ENCODE measurements at regions not wholly inside any gene's neighbourhood (a gene's known extent, or its start where the extent isn't known, plus 50 kb on each side); places are given as distances from the start of the nearest gene placed in this dataset.

GRCh38 chr5:86411596-86411995 lies 206.1 kb upstream of the COX7C start:
- no peak overlapping the region for H2AFZ ChIP-seq (ENCODE audit: low read length)
- no peaks in the 10 kb centered on the region for H4K20me1 ChIP-seq (ENCODE audit: insufficient read depth, low read length, poor library complexity, severe bottlenecking)
- H3K4me2 ChIP-seq (ENCODE audit: low read depth, low read length, poor library complexity, severe bottlenecking), result no peak overlapping the region
- TF ChIP-seq CTCF (conservative IDR thresholded peaks at IDR 0.05; ENCODE audit: low read length), result no peak
- no peak for TF ChIP-seq EZH2phosphoT487 (IDR thresholded peaks at IDR 0.05; ENCODE audit: borderline replicate concordance)
- no peaks in the 10 kb centered on the region for H3F3A ChIP-seq (ENCODE audit: low read depth)
- H3K9me2 ChIP-seq (replicated peaks; ENCODE audit: low read depth, low read length), result no peaks in the 10 kb centered on the region
- no peaks in the 10 kb centered on the region for H3K9me3 ChIP-seq (ENCODE audit: insufficient read depth, low read depth, low read length)
- no peaks in the 10 kb centered on the region for H3K79me2 ChIP-seq (ENCODE audit: insufficient read depth, low read length)
- H3K36me3 ChIP-seq (ENCODE audit: insufficient read depth, low read length), result no peaks in the 10 kb centered on the region
- no peaks in the 10 kb centered on the region for H3K4me1 ChIP-seq (ENCODE audit: insufficient read depth, low read length, poor library complexity, severe bottlenecking)
- H3K9ac ChIP-seq (ENCODE audit: low read depth, low read length, poor library complexity, severe bottlenecking), result no peak overlapping the region
- H3K27me3 ChIP-seq (ENCODE audit: insufficient read depth, low read length, poor library complexity, severe bottlenecking), result no peaks in the 10 kb centered on the region
- no peak overlapping the region for H3K4me3 ChIP-seq (ENCODE audit: low read length, poor library complexity, severe bottlenecking)

GRCh38 chr5:86427158-86427557 lies 190.6 kb upstream of the COX7C start:
- H3K4me1 ChIP-seq (ENCODE audit: insufficient read depth, low read length, poor library complexity, severe bottlenecking), result no peaks in the 10 kb centered on the region
- no peaks in the 10 kb centered on the region; the same call in 1 of the 2 replicates for H3F3A ChIP-seq (ENCODE audit: low read depth)
- H3K4me3 ChIP-seq (ENCODE audit: low read length, poor library complexity, severe bottlenecking), result no peak overlapping the region
- H3K4me2 ChIP-seq (ENCODE audit: low read depth, low read length, poor library complexity, severe bottlenecking), result no peak overlapping the region
- H3K27me3 ChIP-seq (ENCODE audit: insufficient read depth, low read length, poor library complexity, severe bottlenecking), result no peaks in the 10 kb centered on the region
- H2AFZ ChIP-seq (ENCODE audit: low read length), result no peak overlapping the region
- no peak for TF ChIP-seq CTCF (conservative IDR thresholded peaks at IDR 0.05; ENCODE audit: low read length)
- no peak for TF ChIP-seq EZH2phosphoT487 (IDR thresholded peaks at IDR 0.05; ENCODE audit: borderline replicate concordance)
- no peaks in the 10 kb centered on the region for H3K79me2 ChIP-seq (ENCODE audit: insufficient read depth, low read length)
- no peaks in the 10 kb centered on the region for H4K20me1 ChIP-seq (ENCODE audit: insufficient read depth, low read length, poor library complexity, severe bottlenecking)
- no peaks in the 10 kb centered on the region for H3K9me2 ChIP-seq (replicated peaks; ENCODE audit: low read depth, low read length)
- H3K9me3 ChIP-seq (ENCODE audit: insufficient read depth, low read depth, low read length), result no peaks in the 10 kb centered on the region
- H3K9ac ChIP-seq (ENCODE audit: low read depth, low read length, poor library complexity, severe bottlenecking), result no peak overlapping the region
- no peaks in the 10 kb centered on the region for H3K36me3 ChIP-seq (ENCODE audit: insufficient read depth, low read length)

- Histone ChIP-seq H3K9me3 (ENCODE audit: insufficient read depth, low read depth, low read length) (no peaks in the 10 kb centered on the region), H4K20me1 (ENCODE audit: insufficient read depth, low read length, poor library complexity, severe bottlenecking) (no peaks in the 10 kb centered on the region), H3K4me1 (ENCODE audit: insufficient read depth, low read length, poor library complexity, severe bottlenecking) (peaks cover 7% of the 10 kb centered on the region), H3K4me3 (ENCODE audit: low read length, poor library complexity, severe bottlenecking) (no peak overlapping the region), H3K36me3 (ENCODE audit: insufficient read depth, low read length) (no peaks in the 10 kb centered on the region), H3K9ac (ENCODE audit: low read depth, low read length, poor library complexity, severe bottlenecking) (no peak overlapping the region), H3K9me2 (replicated peaks; ENCODE audit: low read depth, low read length) (no peaks in the 10 kb centered on the region), H2AFZ (ENCODE audit: low read length) (no peak overlapping the region), H3K79me2 (ENCODE audit: insufficient read depth, low read length) (no peaks in the 10 kb centered on the region), H3K4me2 (ENCODE audit: low read depth, low read length, poor library complexity, severe bottlenecking) (no peak overlapping the region), H3F3A (ENCODE audit: low read depth) (no peaks in the 10 kb centered on the region), H3K27me3 (ENCODE audit: insufficient read depth, low read length, poor library complexity, severe bottlenecking) (no peaks in the 10 kb centered on the region)
- TF ChIP-seq EZH2phosphoT487 (IDR thresholded peaks at IDR 0.05; ENCODE audit: borderline replicate concordance) (no peak), CTCF (conservative IDR thresholded peaks at IDR 0.05; ENCODE audit: low read length) (no peak)
Measured at GRCh38 chr5:86439593-86440110, 178.1 kb upstream of the COX7C start.

Data from Loucy (cell line).